CD4-positive, alpha-beta T cell treated with Interleukin-17A for 1 hour (primary cell): ENCODE measurements at regions not wholly inside any gene's neighbourhood (a gene's known extent, or its start where the extent isn't known, plus 50 kb on each side); places are given as distances from the start of the nearest gene placed in this dataset.
A peak's percentile ranks its signal among the peaks of the same experiment; 100 is the strongest.

Source experiments
- DNase-seq: peaks from one replicate; pipeline ENCODE4 v3.0.0-alpha.2; 2020

DNA sequence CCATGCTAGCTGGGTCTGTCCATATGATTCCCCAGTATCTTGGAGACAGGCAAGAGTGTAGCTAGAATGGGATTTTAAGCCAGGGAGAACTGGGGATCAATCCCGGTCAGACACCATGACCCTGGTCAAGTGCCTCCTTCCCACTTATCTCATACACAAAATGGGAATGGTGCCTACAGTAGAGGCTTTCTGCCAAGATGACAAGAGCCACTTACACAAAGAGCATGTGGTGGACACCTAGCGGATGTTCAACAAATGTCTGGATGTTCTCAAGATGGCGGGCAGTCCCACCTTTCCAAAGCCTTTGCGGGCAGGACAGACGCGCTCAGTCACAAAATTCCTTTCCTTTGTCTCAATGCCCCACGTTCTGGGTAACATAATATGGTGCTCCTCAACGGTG lies 57.3 kb downstream of the MAF start:
- DNase-seq, result no peak

DNA sequence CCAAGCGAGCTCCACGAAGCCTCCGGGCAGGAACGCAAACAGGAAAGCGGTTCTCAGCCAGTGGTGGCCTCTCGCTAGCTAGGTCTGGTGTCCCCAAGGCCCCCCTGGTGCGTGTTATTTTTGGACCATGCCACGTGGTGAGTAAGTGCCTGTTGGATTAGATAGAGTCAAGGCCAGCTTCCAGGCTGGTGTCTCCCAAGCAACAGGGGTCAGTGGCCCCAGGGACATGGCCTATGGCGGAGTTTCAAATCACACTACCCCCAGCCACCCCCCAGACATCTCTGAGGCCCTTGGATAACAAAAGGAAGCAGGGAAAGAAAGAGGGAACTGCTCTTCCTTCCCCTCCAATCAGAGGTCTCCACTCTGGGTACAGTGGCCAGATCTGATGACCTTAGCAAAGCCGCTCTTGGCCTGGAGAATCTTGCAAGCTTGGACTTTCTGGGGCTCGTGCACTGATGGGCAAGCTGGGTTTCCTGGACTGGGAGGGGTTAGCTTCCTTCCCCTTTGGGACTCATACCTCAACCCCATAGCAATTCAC lies 58.2 kb downstream of the MAF start:
- DNase-seq, result no peak

DNA sequence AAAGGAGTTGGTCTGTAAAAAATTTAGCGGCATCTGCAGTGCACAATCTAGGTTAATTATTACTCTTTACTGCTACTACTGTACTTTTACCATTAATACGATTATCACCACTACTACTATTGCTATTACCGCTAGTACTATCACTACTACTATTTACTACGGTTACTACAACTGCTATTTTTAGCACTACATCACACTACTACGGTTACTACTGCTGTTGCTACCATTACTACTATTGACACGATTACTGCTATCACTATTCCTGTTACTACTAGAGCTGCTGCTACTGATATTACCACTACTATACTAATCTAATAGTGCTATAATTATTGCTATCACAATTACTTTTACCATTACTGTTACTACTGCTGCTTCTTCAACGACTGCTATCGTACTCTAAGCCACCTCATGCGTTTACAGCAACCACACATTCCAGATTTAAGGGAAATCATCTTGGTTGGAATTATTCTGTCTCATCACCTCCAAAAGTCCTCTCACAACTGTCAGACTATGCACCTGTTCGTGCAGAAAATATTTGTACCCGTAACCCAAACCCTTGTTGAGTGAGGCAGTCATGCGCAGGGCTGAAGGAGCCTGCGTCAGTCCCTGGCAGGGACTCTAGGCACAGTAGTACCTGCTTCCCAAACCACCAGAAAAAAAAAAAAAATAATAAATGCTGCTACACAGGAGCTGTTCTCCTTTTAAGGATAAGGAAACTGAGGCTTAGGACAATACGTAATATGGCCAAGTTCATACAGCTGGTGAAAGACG lies 59.5 kb downstream of the MAF start:
- DNase-seq, result no peak

DNA sequence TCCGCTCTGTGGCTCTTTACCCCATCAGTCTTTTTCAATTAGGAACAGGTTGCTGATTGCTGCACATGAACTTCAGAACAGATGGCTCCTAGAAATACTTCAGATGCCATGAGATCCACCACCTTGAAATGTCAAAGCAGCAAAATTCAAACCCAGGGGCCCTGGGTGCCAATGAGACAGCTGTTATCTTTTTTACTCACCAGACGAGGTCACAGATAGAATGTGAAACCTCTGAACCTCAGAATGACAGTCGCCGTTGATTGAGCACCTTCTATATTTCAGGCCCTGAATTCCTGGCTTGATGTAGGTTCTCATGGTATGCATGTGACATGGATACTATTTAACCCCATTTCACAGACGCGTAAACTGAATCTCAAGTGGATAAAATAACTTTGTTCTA lies 63.0 kb downstream of the MAF start:
- no peak for DNase-seq

DNA sequence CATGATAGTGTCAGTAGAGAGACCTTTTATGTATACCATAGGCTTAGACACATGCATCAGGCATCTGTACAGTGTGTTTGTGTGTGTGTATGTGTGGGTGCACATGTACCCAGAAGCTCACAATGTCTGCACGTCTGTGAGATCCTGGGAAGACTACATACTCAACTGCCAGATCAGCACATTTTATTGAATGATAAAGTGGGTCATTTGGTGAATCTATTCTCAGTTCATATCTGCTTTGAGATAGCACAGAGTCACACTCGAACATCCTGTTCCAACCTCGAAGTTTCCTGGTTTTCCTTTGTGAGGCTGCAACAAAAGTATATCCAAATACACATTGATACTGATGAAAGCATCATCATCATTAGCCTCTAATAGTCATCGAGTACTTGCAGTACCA lies 63.6 kb downstream of the MAF start:
- no peak for DNase-seq

DNA sequence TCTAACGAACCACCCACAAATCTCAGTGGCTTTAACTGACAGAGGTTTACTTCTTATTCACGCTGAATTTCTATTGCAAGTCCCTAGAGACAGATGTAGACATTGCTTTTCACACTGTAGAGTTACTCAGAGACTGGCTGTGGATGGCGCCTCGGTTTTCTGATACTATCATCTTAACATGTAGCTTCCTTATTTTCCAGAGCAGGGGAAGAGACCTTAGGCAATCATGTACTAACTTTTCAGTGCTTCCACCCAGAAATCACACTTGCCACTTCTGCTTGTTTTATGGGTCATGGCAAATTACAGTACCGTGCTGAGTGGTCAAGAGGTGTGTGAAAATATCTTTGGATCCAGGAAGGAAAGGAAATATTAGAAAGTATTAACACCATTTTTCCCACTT lies 65.4 kb downstream of the MAF start:
- DNase-seq, result no peak

DNA sequence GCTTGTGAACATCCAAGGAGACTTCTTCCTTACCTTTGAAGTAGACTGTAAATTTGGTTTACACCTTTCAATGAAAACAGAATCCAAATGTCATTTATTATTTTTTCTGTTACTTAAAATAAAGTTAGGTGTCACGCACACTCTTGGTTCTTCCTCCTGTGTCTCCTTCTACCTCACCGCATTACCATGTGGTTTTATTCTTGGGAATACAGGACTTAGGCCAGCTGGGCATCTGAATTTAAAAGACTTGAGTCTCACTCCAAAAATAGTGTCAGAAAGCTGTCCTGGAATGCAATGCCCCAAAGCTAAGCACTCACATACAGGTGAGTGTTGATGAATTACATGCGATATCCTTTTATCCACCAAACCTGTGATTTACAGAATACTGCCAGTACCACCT lies 66.4 kb downstream of the MAF start:
- no peak for DNase-seq

DNA sequence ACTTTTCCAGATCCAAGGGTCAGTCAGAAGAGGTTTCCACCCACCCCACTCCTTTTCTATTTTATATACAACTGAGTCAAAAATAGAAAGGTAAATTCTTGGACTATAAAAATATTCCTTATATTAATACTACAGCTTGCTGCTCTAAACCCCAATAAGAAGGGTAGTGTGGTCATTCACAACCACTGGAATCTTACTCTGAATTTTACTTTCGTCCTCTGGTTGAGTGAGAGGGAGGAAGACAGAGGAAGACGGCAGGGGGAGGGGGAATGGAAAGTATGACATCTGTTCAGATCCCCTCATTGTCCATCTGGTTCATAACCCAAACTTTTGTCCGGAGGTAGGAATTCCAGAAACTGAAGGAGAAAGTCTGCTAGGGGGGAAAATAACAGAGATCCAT lies 67.2 kb downstream of the MAF start:
- DNase-seq, result no peak

DNA sequence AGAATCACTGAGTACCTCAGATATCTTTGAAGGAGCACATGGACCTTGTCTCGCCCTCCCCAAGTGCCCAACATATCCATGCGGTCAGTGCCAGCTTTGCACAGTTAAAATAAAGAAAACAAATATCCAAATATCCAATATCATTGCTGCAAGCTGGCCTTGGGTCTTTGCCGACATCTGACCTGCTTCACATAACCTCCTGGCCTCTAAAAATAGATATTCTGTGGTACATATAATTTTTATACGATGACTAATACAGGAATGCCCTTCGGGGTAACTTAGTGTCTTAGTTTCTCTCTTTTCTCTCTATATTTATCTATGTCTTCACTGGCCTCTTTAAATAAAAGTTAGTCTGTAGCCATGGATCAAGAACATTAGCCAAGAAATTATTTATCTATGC lies 67.8 kb downstream of the MAF start:
- DNase-seq, result no peak

DNA sequence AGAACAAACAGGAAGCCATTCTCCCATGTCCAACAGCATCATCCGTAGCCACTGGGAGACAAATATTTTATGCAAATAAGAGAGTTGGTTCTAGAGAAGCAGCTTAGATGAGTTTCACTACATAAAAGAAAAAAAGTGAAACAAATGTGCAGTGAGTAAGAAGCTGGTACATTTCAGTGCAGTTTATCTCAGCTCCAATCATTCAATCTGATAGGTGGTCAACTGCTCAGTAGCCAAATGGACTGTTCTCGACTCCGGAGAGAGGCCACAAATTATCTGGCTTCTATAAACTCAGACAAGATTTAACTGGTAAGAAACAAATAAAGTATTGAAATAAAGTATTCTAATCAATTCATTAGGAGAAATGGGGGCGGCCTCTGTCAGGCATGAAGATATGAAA lies 68.3 kb downstream of the MAF start:
- no peak for DNase-seq

DNA sequence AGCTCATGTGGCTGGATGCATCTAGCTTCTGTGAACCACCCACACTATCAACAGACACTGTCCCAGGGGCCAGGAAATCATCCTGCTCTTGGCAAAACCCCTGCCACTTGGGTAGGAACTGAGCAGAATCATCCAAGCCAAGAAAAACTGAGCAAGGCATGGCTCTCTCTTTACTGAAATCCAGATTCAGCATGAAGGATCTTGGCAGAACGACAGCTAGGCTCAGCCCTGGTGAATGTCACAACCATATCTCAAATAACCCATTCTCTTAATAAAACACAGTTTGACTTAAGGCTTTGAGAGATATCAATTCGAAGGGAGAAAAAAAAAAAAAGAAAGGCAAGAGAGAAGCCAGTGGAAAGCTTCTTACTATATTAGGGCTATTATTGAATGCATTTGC lies 72.2 kb downstream of the MAF start:
- DNase-seq, result no peak

DNA sequence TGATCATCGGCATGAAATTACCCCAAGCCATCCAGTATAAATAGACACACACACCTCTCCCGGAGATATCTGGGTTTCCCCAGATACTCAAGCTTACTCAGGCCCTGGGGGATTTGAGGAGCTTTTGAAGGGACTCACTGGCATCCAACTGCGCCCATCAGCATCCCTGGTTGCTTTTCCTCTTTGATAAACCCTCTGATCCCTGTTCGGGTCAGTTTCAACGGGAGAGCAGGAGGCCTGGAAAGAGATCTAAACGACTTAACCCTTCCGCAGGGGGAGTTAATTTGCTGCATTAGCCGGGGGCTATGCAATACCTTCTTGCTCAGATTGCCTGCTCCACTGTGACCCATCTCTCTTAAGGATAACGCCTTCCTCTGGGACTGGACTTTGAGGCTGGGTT lies 76.6 kb downstream of the MAF start:
- DNase-seq, result no peak

DNA sequence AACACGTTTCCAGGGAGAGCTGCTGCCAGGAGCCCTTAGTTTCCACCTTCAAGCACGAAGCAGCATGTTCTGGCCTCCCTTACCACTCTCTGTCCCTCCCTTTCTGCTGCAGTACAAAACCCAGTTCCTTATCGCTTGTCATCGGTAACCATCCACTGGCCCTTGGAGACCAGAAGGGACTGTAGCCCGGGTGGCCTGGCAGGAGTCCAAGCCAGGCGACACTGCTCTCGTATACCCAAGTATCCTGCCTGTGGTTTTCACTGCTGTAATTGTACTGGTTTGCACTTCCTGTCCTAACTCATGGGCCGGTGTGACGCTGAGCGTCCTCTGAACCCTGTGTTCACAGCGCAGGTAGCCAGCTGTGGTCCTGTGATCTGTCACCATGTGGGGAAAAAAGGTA lies 81.1 kb downstream of the MAF start:
- DNase-seq, result peak; percentile 7

DNA sequence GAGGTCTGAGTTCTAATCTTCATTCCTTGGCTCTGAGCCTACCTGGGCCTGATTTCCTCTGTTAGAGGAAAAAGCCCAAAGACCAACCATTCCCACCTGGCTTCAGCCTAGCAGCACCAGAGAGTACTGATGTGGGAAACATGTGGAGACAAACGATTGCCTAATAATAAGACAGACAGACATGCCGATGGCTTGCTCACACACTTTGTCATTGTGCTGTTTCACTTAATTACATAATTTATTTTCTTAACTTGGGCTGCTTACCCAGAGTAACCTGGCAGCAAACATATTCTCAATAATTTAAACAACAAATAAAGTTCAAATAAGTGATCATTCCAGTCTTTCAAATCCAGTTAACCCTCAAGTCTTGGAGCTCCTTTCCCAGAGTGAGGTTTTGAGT lies 83.4 kb downstream of the MAF start:
- no peak for DNase-seq

DNA sequence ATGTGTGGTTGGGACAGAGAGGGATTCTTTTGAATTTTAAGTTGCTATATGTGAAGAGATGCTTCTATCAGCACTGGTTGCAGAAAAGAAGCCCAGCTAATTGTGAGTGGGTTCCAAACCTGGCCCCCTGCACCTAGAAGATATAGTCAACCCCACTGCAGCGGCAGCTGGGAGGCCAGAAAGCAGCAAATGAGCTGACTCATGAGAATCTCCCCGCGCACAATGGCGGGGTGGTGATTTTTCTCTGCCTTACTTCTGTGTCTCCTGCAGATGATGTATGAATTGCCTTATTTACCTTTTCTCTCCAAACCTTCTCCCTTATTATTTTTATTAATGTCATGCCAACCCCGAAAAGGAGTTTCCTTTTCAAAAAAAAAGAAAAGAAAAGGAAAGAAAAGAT lies 89.7 kb downstream of the MAF start:
- DNase-seq, result no peak

DNA sequence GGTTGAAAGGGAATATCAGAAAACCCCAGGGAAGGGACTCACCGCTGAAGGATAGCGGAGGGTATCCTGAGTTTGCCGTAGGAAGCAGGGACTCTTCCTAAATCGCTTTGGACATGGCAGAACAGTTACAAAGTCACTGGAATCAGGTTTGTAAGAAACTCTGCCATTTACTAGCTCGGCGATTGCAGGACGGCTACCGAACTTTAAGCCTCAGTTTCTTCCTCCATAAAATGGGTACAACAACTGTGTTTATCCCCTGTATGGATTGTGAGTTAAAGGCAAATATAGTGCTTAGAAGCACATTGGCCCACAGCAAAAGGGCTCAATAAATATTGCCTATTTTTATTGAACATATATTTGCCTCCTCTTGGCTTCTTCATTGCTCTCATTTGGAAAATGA lies 90.6 kb downstream of the MAF start:
- no peak for DNase-seq

DNA sequence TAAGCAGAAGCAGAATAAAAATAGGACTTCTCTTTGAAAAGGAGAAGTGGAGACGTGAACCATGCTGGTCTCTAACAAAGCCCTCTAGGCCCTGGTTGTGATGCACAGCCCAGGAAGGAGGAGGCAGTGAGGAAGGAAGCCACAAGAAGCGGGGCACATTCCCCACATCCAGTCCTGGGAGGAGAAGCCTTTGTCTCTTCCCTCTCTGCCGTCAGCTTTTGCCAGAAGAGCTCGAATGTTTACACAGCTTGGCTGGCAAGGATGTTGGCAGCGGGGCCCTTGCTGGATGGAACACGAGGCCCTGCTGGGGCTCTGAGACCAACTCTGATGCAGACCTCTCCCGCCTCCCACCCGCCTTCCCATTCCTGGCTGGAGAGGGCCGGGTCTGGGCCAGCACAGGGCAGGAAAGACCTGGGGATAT lies 91.3 kb downstream of the MAF start:
- DNase-seq, result no peak

DNA sequence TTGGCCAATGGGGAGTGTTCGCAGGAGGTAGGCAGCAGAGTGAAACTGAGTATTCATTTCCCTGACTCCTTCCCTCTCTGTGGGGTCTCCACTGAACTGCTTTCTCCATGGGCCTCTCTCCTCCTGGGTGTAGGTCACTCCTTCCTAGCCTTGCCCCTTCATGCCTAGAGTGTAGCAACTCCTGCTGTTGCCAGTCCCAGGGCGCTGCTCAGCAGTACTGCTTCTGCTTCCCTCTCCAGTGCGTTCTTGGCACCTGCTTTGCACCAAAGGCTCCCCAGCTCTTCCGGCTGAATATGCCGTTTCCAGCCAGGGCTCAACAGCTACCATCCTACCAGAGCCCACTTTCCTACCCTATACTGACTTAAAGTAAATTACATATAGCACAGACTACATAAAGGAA lies 92.2 kb downstream of the MAF start:
- no peak for DNase-seq

DNA sequence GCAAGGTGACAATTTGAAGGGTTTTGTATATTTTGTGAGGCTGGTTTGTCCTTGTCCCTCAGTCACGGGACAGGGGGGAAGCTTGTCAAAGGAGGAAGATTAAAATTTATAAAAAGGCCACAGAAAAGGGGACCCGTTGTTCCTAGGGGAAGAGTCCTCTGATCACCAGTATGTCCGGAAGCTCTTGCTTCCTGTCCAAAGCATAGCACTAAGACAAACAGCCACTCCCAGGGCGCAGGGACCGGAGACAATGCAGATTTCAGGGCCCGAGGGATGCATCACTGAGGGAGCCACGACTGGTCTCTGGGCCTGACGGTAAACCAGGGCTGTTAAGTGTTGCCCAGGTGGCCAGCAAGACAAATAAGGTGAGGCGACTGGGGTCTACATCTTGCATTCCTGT lies 95.2 kb downstream of the MAF start:
- no peak for DNase-seq

DNA sequence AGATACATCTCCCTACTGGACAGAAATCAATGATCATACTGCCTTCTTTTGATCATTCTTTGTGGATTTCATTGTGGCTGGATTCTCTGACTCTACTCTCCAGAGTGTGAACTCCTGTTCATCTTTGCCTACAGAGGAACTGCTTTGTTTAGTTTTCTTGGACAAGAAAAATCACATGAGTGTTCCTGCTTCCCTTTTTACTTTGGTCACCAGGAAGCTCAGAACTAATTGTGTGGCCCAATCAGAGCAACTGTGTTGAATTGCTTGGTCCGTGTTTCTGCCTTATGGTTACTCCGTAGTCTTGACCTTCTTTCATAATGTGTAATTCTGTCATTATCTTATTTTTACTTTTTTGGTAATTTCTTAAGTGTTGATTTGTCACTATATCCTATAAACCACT lies 97.0 kb downstream of the MAF start:
- DNase-seq, result no peak

DNA sequence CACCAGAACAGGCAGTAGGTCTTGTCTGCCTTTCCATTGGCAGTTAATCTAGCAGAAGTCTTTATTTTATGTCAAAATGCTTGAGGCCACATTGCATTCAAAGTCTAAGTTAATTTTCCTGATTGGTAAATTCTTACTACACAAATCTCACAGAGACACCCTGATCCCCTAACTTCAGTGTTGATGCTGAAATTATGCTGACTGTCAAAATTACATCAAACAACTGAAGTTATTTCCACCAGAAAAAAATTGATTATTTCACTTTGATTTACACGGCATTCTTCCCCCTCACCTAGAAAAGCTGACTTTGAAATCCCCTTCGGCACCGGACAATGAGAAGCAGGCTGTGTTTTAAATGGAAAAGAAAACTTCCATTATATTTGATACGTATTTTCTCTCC lies 99.1 kb downstream of the MAF start:
- no peak for DNase-seq

DNA sequence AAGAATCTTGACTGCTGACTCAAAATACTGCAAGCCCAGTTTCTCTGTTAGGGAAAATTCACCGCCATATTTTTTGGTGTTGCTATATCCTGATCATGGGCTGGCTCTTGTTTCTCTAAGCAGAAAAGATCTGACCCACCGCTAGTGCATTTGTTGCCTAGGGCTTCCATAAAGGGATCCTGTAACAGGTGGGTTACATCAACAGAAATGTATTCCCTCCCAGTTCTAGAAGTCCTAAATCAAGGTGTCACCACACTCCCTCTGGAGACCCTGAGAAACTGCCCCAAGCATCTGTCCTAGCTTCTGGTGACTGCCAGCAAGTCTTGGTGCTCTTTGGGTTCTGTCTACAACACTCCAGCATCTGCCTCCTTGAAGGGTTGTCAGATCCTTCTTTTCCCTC lies 99.7 kb downstream of the MAF start:
- no peak for DNase-seq

DNA sequence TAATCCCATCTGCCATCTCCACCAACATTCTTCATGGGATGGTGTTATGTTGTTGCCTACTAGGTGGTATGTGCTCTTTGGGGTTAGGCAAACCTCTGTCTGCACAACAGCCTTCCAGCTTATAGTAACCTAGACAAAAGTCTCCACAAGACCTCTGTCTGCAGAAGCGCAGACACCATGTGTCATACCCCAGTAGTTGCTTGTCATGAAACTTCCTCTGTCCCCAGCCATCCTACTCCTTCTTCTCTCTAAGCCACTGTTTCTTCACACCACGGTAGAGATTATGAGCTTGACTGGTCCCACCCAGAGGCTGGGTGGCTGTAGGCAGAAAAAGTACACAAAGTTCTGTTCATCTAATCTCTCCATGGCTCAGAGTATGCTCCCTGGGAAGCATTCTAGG lies 100.3 kb downstream of the MAF start:
- no peak for DNase-seq

DNA sequence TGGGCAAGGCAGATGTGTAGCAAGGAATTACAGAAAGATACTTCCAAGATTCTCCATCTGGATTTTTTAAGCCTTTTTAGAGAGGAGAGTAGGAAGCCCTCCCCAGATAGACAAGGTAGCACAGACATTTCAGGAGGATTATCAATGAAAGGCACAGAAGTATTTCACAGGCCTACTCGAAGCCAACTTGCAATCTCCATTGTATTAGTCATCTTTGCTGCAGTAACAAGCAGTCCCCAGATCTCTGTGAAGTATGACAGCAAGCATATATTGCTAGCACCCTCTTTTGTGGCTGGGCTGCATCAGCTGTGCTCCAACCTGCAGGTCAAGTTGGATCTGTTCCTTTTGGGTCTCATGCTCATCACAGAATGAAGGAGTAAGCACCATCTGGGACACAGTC lies 101.6 kb downstream of the MAF start:
- no peak for DNase-seq

DNA sequence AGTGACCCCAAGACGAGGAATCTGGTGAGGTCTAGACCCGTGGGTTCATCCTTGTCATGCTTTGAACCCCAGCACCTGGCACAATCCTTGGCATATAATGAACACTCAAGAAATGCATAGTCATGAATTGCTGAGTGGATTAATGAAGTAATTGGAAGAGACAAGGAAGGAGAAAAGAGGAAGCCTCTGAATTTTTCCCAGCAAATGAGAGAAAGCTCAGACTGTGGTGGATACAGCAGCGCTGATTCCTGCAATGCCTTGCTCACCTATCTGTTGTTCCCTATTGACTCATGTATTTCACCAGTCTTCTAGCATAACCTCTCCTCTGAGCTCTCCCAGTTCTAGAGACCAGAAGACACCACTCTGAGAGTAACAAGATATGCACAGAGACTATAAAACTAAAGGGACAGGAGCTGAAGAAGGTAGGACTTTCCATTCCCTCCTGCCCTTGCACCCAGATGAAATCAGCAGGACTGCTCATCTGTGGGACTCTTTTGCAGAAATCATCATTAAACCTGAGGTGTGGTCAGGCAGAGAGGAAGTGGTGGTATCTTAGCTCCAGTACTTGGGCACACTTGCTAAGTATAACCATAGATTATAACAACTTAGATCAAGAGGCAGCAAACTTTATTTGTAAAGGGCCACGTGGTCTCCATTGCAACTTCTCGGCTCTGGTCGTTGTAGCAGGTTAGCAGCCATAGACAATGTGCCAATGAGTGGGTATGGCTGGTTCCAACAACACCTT lies 102.8 kb downstream of the MAF start:
- peak; percentile 5 for DNase-seq
